ENCODE measurements at regions not wholly inside any gene's neighbourhood (a gene's known extent, or its start where the extent isn't known, plus 50 kb on each side); places are given as distances from the start of the nearest gene placed in this dataset.
A peak's percentile ranks its signal among the peaks of the same experiment; 100 is the strongest.

DNA sequence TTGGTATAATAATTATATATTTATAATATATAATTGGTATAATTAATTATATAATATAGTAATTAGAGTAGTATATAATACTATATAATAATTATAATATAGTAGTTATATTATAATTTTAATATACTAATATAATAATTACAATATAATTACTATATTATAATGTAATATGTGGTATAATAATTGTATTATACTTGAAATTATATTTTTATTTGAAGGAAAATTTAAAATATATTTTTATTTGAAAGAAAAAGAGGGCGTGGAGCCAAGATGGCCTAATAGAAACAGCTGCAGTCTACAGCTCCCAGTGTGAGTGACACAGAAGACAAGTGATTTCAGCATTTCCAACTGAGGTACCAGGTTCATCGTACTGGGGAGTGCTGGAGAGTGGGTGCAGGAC lies 365.9 kb downstream of the MMUT start:
- no peak for FAIRE-seq

DNA sequence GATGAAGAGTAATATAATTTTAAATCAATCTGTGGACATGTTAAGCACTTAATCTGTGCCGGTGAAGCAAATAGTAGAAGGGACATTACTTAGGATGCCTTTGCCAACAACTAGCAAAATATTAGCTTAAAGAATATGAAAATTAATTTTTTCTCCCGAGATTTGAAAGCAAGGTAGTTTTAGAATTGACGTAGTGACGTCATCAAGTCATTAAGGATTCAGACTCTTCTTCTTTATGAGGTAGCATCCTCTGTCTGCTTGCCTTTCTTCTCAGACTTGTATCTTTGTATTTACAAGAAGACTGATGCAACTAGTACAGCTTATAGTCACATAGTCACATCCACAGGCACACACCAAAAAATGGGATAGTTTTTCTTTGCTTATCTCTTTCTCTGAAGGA lies 374.4 kb downstream of the MMUT start:
- no peak for FAIRE-seq

DNA sequence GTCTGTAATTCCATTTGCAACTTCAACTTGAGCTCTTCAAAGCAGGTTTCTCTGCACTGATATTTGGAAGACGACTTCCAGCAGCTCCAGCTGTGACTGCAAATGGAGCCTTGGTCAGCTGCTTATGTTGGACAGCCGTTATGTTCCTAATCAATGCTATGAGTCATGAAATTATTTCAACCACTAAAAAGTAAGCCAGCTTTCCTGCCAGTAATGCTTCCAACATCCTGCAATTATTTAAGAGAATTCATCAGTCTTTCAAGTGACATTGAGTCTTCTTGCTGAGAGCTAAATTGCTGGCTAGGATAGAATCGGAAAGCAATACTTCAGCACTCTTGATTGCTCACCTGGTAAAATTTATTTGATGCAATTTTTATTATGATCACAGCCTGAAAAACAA lies 375.7 kb downstream of the MMUT start:
- FAIRE-seq = no peak

DNA sequence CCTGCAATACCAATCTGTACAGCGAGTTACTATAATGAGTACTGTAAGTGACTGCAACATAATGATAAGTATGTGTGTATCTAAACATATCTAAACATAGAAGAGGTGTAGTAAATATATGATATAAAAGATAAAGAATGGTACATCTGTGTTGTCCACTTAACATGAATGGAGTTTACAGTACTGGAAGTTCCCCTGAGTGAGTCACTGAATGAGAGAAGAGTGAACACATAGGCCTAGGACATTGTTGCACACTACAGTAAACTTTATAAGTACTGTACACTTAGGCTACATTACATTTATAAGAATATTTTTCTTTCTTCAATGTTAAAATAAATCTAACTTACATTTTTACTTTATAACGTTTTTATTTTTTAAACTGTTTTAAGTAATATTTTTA lies 380.4 kb downstream of the MMUT start:
- no peak for FAIRE-seq

DNA sequence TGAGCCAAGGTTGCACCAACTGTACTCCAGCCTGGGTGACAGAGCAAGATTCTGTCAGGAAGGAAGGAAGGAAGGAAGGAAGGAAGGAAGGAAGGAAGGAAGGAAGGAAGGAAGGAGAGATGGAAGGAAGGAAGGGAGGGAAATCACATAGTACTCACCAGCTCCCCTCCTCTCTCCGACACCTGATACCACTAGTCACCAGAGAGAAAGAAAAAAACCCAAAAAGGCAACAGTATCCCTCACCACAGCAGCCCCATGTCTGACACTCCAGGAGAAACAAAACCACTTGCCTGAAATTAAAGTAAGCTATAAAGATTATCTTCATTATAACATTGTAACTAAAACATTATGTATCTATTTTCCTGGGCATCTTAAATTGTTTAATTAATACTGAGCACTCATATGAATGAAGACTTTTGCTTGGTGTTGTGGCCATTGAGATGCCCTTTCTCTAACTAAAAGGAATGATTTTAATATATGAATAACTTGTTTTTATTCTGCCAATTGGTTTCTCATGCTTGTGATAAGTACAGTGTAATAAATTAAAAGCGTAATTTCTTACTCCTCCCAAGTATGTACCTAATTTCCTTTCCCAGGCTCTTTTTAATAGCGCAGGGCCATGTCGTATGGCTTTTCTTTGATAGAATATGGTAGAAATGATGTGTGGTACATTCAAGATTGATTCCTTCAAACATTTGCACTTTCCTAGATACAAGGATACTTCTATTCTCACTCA lies 390.0 kb downstream of the MMUT start:
- no peak for FAIRE-seq

DNA sequence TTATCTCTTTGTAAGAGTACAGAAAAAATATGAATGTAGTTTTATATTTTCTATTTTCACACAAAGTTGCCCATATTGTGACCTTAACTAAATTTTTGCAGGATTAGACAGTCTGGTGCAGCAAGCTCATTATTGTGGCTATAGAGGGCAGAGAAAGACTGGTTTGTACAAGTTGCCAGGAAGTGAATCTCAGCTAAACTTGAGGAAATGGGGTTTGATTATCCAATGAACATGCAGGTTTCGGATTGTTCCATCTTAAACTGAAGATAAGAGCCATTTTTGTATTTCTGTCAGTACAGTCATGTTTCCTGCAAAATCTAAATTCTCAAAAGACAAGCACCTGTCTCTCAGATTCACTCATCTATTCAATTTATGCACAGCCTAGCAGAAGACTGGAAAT lies 390.9 kb downstream of the MMUT start:
- FAIRE-seq = no peak

DNA sequence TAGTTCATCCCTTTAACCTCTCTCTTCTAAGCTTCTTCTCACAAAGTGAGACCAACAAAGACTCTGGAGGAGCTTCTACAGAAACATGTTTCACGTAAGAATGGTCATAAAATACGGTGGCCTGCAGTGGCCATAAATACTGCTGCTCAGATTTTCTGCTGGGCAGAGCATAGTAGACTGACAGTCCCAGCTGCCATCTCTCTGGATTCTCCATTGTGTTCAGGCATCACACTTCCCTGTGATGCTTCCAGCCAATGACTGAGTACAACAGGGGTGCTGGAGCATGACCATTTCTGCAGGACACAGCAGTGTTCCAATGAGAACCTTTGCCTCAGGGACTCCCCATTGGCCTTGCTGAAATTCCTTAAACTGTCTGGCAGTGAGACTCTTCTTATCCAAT lies 392.6 kb downstream of the MMUT start:
- FAIRE-seq = no peak

DNA sequence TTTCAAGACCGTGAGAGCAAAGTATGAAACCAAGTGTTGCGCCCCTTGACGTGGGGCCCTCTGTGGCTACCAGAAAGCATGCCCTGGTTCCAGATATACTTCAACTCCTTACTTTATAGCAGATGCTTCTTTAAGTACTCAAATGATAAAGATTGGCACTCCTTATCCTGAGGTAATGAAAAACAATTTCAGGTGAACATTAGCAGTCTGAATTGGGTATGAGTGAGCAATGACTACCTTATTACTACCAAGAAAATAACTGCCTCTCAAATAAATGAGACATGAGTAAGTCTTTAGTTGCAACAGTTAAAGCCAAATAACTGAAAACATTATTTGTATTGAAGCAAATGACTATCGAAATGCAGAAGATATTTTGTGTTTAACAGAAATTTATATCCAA lies 408.7 kb downstream of the MMUT start:
- FAIRE-seq = no peak

DNA sequence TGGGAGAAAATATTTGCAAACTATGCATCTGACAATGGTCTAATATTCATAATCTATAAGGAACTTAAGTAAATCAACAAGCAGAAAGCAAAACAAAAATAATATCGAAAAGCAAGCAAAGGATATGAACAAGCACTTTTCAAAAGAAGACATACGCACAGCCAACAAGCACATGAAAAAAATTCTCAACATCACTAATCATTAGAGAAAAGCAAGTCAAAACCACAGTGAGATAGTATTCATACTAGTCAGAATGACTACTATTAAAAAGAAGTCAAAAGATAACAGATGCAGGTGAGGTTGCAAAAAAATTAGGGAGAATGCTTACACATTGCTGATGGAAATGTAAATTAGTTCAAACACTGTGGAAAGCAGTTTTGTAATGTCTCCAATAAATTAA lies 410.2 kb downstream of the MMUT start:
- no peak for FAIRE-seq

DNA sequence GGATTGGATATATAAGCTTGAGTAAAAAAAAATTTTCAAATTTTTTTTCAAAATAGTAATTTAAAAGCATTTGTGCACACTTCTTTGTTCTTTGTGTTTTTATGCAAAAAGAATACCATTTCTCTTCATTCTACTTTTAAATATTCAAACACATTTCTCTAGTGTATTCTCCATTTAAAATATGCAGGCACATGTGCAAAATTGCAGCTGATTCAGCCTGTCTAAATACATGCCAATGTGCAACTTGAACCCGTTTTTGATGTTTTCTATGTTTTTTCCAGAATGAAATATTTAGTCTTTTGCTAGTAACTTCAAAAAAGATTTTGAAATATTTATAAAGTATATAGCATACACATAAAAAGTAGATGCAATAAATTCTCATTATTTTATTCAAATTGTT lies 411.8 kb downstream of the MMUT start:
- no peak for FAIRE-seq

DNA sequence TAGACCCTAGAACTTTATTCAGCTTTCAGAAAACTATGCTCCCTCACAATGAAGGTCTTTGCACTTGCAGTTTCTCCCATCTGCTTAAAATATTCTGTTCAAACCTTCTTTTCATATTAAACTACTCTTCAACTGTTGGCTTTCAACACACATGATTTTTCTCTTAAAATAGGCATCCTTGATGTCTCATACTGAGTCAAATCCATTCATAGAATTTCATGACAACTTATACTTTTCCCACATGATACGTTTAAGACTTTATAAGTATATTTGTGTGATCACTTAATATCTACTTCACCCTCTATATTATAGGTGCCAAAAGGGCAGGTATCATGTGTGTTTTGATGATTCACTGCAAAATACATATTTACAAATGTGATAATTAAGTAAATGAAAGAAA lies 412.5 kb downstream of the MMUT start:
- no peak for FAIRE-seq

DNA sequence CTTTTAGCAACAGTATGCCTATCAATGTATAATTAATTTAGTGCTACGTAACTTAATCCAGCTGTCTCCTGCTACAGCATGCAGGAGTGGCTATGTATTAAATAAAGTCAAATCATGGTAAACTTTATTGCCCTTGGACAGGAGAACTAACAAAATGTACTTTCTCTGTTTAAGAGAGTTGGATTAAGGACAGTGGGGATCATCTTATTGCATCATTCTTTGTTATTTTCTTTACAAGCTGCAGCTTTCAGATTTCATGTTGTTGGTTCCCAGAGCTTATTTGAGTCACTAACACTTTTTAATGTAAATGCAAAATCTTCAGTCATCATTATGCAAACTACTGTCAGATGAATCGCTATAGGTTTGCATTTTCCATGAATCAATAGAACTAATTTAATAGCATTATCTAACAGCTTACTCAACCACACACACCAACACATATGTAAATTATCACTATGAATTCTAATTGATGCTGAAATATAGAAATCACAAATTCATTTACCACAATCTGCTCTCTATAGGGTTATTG lies 424.7 kb downstream of the MMUT start:
- no peak for FAIRE-seq

DNA sequence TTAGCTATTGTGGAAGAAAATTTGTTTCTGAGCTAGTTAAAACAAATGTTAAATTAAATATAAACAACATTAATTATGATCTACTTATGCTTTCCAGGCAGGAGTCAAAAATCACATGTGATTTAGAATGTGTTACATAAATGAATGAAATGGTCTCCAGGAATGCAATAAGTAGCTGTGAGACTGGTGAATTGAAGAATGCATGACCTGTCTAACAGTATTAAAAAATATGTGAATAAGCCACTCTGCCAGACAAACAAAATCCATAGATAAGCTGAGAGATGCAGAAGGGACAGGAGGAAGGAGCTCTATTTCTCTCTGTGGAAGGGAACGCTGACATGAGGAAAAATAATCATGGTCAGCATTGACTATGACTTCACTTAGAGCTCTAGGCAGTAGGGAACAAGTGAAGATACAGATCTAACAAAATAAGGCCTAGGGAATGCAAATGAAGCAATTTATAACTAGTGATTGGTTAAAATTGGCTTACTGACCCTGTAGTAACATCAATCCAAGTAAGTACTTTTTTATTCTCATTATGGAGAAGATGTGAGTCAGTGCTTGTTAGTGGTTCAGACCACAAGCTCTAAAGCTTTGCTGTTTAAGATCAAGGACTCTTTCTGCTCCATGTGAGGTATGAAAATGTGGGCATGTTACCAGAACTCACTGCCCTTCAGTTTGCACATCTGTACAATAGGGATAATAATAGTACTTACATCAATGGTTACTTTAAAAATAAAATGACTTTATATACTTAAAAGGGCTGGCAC lies 432.6 kb downstream of the MMUT start:
- FAIRE-seq = no peak

DNA sequence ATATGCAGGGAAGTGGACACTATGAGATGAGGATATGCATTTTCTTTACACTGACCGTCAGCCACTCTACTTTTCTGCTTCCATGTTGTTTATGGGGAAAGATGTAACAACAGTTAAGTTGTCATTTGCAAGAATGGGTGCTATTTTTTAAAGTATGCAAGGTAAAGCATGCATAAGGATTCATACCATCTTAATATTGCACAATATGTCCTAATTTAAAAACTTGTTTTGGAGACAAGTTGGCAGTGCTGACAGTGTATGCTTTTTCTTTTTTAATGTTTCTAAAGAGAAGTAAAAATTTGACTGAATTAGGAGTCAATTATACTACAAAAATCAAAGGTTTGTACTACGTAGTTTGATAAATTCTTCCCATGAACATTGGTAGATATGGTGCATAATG lies 435.4 kb downstream of the MMUT start:
- FAIRE-seq = no peak

DNA sequence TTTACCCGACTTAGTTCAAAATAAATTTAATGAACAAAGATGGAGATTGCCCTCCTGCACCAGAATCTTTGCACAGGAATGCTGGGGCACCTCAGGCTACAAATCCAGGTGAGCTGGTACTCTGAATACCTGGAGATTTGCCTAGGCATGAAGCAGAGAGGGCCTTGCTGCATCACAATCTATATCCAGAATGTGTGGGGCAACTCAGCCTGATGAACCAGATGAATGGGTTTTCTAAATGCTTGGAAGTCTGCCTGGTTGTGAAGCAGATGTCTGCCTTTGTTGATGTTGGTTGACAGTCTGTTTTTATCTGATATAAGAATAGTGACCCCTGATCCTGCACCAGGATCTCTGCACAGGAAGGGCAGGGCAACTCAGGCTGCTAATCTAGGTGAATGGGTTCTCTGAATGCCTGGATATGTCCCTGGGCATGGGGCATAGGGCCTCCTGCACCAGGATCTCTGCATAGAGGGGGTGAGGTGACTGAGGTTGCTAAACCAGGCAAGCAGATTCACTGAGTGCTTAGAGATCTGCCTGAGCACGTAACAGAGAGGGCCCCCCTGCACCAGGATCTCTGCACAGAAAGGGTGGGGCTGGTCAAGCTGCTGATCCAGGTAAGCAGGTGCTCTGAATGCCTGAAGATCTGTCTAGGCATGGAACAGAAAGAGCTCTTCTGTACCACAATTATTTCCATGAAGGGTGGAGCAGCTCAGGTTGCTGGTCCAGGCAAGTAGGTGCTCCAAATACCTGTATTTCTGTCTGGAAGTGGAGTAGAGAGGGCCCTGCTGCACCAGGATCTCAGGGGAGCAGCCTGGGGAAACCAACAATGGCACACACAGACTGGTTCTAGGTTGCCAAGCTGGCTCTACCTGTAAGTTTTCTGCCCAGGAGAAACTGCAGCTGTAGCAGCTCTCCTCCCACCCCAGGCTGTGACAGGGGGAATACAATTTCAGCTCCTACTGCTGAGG lies 437.5 kb downstream of the MMUT start:
- no peak for FAIRE-seq

DNA sequence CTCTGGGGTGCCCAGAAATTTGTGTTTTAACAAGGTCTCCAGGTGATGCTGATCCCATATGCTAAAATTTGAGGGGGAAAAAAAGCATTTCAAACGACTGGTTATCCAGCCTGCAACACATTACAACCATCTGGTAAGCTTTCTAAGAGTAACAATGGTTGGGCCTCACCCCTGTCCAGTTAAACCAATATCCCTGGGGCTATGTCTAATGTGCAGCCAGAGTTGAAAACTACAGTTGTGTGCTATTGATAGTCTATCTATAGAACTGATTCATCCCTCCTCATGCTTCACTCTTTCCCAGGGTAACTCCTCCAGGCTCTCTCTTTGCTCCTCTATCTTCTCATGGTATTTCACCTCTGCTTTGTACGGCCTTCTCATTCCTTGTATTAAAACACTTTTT lies 458.3 kb downstream of the MMUT start:
- FAIRE-seq = no peak

DNA sequence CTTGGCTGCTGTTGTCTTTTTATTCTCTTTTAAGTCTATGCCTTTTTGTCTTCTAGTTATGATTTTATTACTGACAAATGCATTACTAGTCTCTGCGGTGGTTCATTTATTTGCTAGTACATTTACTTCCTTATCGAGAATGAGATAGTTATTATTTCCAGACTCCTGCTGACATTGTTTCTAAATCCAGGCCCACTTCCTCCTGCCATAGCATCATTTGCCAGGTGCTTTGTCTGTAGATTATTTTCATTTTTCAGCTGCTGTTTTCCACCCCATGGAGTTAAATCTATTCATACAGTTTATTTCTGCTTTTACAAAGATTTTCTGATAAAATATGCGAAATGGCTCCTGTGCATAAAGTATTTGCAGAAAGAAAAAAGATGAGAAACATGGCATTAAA lies 459.7 kb downstream of the MMUT start:
- FAIRE-seq = no peak

DNA sequence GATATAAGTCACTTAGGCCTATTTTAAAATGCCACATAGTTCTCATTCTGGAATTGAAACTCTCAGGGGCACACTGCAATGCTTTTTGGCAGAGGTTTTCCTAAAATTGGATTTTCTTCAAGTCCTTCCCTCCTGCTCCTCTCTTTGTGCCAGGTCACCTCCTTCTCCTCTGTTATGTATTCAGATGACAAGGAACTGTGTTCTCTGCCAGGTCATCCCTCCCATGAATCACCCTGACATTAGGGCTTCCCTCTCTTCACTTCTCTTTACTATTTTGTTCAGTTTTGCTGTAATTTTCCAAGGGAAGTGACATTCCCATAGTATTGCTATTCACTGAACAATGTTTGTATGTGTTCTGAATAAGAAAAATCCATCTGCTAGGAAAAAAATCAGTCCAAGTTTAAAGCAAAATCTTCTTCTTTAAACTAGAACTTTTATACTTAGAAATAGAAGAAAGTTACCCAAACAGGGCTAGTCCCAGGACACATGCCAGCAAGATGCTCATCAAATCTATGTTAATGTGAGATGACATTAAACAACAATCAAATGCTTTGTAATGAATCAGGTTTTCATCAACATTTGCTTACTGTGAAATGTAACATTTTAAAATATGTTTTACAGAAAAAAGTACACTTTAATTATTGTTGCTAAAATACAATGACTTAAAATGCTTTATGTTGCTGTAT lies 461.1 kb downstream of the MMUT start:
- no peak for FAIRE-seq

DNA sequence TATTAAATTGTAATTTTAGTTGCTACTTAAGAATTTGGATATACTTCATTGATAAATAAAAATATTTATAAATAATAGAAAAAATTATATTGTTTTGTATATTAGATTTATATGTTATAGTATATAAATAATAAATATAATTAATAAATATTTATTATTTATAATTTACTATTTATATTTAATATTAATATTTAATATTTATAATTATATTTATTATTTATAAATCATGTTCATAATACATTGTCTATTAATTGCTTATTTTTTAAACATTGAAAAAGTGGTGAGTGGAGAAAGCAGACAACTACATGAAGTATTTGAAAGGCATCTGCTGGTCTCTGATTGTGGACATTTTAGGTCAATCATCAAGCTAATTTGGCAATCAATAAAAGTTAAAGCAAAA lies 464.5 kb downstream of the MMUT start:
- peak; percentile 99 for FAIRE-seq

DNA sequence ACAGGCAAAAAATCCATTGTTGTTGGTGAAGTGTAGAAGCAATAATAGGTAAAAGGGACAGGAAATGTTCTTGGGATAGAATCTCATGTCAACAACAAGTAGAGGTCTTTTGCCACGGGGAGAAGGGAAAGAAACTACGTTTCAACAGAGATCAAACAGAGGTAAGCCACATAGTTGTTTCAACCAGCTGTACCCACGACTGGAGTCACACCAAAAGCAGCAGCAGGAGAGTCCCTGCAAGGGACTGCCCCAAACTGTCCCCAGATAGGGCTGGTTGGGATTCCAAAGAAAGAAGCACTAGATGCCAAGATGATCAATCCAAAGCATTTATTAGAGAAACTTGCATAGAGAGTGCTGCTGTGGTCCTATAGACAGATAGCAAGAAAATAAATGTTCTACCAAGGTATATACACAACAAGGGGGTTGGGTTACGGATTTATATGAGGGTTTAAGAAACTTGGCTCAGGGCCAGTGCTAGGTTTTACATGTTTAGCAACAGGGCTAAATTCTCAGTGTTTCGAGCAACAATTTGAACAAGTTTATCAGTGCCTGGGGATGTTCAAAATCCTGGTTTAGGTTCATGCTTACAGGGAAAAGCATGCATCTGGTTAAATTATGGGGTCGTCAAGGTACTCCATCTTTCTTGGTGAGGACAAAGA lies 466.5 kb downstream of the MMUT start:
- FAIRE-seq = no peak

DNA sequence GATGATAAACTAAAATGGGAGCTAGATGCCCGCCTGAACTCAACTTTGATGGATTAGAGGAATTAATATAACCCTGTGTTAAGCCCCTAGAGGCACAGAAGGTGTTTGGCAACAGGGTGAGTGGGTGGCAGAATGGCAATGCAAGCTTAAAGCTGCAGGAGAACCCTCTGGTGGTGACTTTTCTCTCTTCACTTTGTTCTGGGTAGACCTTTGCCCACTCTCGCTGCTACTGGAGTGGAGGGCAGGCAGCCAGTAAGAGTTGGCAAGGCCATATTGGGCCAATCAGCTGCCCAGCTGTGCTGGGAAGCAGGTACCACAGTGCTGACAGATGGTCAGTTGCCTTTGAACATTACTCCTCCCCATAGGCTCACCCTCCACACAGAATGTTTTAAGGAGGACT lies 468.2 kb downstream of the MMUT start:
- FAIRE-seq = no peak

DNA sequence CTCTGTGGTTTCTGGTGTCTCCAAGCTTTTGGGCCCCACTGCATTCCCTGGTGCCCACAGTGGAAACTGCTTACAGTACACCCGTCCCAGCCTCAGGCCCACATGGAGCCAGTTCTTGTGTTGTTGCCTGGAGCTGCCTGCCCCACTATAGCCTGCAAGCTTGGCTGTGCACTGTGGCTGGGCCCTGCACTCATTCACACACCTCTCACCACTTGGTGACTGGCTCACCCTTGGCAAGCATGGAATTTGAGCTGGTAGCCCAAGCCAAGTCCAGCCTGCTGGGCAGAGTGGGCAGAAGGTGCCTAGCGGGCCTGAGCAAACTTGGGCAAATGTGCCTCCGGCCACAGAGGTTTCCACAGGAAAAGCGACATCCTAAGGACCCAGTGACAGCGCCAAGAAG lies 472.3 kb downstream of the MMUT start:
- FAIRE-seq = no peak

Data from colon (tissue), 2 donors.